Gastroesophageal sphincter (tissue), 4 donors: ENCODE measurements at regions not wholly inside any gene's neighbourhood (a gene's known extent, or its start where the extent isn't known, plus 50 kb on each side); places are given as distances from the start of the nearest gene placed in this dataset.

Source experiments
- ATAC-seq: fragments of 150-250 bp; one replicate; pipeline ENCODE4 v1.9.1; 2016; ENCODE audit warnings: mild to moderate bottlenecking, moderate library complexity
- H3K27ac ChIP-seq, 4 donors: fragments of 200-600 bp; sonication (generic) in 3 of 4; 1 replicate in 3 of 4; 2 replicates in 1 of 4; pipeline ENCODE4 v1.5.1; 2016 to 2019
- H3K27me3 ChIP-seq: fragments of 200-600 bp; sonication (generic); one replicate; pipeline ENCODE4 v1.5.1; 2019
- H3K36me3 ChIP-seq, 2 donors: fragments of 200-600 bp; sonication (generic); one replicate each; pipeline ENCODE4 v1.5.1; 2019; ENCODE audit warnings: control low read depth in 1 of 2
- H3K4me1 ChIP-seq, 3 donors: fragments of 200-600 bp; sonication (generic); 1 replicate in 2 of 3; 2 replicates in 1 of 3; pipeline ENCODE4 v1.5.1; 2016 to 2019; ENCODE audit warnings: control low read depth in 2 of 3
- H3K4me3 ChIP-seq, 2 donors: fragments of 200-600 bp; sonication (generic); one replicate each; pipeline ENCODE4 v1.5.1; 2019; ENCODE audit warnings: mild to moderate bottlenecking in 1 of 2, moderate library complexity in 1 of 2
- H3K9me3 ChIP-seq, 3 donors: fragments of 200-600 bp; sonication (generic); one replicate each; pipeline ENCODE4 v1.5.1; 2017 to 2019; ENCODE audit warnings: control low read depth in 2 of 3
- CTCF ChIP-seq, 4 experiments: fragments of 200-600 bp in 2 of 4; fragments of 450-650 bp in 2 of 4; sonication (generic) in 1 of 4; IDR thresholded peaks; one replicate each; pipeline ENCODE4 v1.5.1; 2017 to 2019; ENCODE audit warnings: antibody characterized with exemption in 4 of 4, mild to moderate bottlenecking in 2 of 4, moderate library complexity in 2 of 4
- EP300 ChIP-seq: sonication (generic); formaldehyde crosslinking; IDR thresholded peaks from one replicate; pipeline ENCODE4 v1.6.1; 2017; ENCODE audit warnings: antibody characterized with exemption, mild to moderate bottlenecking
- POLR2A ChIP-seq, 2 donors: fragments of 450-650 bp; IDR thresholded peaks; one replicate each; pipeline ENCODE4 v1.6.1; 2017; ENCODE audit warnings: antibody characterized with exemption in 2 of 2, mild to moderate bottlenecking in 2 of 2, moderate library complexity in 1 of 2
- POLR2AphosphoS5 ChIP-seq: sonication (generic); formaldehyde crosslinking; IDR thresholded peaks from one replicate; pipeline ENCODE4 v1.6.1; 2017; ENCODE audit warnings: antibody characterized with exemption
- WGBS, 2 donors: methylation state at CpG; one replicate each; pipeline ENCODE4 v1.1.5; 2018; ENCODE audit warnings: low coverage in 1 of 2; 5-methylcytosine and 5-hydroxymethylcytosine counted together

DNA sequence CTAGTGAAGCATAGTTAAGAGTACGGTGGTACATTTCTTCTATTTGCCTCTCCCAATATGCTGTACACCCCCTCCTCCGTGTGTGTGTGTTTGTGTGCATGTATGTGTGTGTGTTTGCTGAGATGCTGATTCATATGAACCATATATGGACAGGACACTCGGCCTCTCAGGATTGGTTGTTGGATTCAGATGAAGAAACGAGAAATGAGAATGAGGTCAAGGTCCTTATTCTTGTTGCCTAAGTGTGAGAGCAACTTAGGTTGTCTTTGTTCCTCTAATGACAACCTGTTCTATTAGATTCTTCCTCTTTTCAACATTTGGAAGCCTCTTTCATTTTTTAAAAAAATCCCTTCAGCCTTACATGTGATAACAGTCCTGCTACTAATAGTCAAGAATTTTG is 1387.6 kb downstream of the STIM2 start:
- H3K4me3 ChIP-seq, result no peak overlapping the region
- no peaks in the 10 kb centered on the region for H3K4me1 ChIP-seq
- no peaks in the 10 kb centered on the region for H3K36me3 ChIP-seq
- TF ChIP-seq POLR2AphosphoS5 (no peak), POLR2A (IDR thresholded peaks at IDR 0.05) (no peak), EP300 (no peak), CTCF (IDR thresholded peaks at IDR 0.05) (no peak)
- H3K9me3 ChIP-seq, result no peaks in the 10 kb centered on the region
- WGBS, 2 donors, result 57 to 100% methylated on average over 2 to 4 of the region's 4 CpGs
- no peaks in the 10 kb centered on the region for H3K27me3 ChIP-seq
- no peak overlapping the region for H3K27ac ChIP-seq
- ATAC-seq, result no peak

DNA sequence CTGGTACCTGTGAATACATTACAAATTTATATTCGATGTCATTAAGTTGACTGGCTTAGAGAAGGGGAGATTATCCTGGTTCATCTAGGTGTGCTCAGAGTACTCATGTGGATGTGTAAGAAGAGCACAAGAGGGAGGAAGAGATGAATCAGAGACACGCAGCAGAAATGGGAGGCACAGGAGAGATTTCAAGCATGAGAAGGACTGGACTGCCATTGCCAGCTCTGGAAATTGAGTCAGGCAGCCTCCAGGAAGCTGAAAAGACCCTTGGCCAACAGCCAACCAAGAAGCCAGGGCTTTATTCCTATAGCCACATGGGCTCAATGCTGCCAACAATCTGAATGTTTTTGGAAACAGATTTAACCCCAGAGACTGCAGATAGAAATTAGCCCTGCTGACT is 1390.0 kb downstream of the STIM2 start:
- Histone ChIP-seq H3K27me3 (no peaks in the 10 kb centered on the region), H3K36me3 (no peaks in the 10 kb centered on the region), H3K9me3 (no peaks in the 10 kb centered on the region), H3K27ac (no peak overlapping the region), H3K4me1 (no peaks in the 10 kb centered on the region), H3K4me3 (no peak overlapping the region)
- no peak for ATAC-seq
- TF ChIP-seq EP300, result no peak
- 86 to 96% methylated on average over 2 of the region's 2 CpGs for WGBS, 2 donors

DNA sequence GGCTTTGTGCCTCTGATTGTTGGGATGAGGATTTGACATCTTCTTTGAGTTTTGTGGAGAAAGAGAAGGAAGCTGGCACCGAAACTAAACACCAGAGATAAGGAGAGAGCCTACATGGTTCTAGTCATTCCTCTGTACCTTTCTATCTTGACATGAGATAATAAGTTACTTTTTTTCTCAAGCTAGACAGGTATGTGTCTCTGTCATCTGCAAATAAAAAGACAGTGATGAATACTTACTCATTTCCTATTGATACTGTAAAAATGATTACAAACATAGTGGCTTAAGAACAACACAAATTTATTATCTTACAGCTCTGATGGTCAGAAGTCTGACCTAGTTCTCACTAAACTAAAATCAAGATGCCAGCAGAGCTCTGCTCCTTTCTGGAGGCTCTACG is 1391.2 kb downstream of the STIM2 start:
- Histone ChIP-seq H3K4me1 (no peaks in the 10 kb centered on the region), H3K27ac (no peak overlapping the region), H3K4me3 (no peak overlapping the region), H3K36me3 (no peaks in the 10 kb centered on the region), H3K27me3 (no peaks in the 10 kb centered on the region), H3K9me3 (no peaks in the 10 kb centered on the region)
- ATAC-seq, result no peak
- 81 to 100% methylated on average over 1 to 2 of the region's 2 CpGs for WGBS, 2 donors
- TF ChIP-seq CTCF (IDR thresholded peaks at IDR 0.05) (no peak), POLR2AphosphoS5 (no peak), EP300 (no peak), POLR2A (IDR thresholded peaks at IDR 0.05) (no peak)

DNA sequence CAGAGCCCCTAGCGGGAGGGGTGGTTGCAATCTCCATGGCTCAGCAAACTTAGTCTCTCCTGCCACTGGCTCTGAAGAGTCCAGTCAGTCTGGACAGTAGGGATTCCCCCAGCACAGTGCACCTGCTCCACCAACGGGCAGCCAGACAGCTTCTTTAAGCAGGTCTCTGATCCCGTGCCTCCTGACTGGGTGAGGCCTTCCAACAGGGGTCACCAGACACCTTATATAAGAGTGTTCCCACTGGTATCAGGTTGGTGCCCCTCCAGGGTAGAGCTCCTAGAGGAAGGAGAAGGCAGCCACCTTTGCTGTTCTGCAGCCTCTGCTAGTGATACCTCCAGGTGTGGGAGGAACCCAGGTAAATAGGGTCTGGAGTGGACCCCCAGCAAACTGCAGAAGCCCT is 1393.4 kb downstream of the STIM2 start:
- no peak for ATAC-seq
- no peak for TF ChIP-seq CTCF (IDR thresholded peaks at IDR 0.05)
- TF ChIP-seq POLR2A (IDR thresholded peaks at IDR 0.05), result no peak
- TF ChIP-seq POLR2AphosphoS5, result no peak
- TF ChIP-seq EP300, result no peak

GRCh38 chr4:28256295-28256694 is 1395.7 kb downstream of the STIM2 start:
- TF ChIP-seq POLR2A (IDR thresholded peaks at IDR 0.05) (no peak), EP300 (no peak)
- ATAC-seq, result no peak
- H3K4me1 ChIP-seq, result no peaks in the 10 kb centered on the region
- H3K4me3 ChIP-seq, result no peak overlapping the region
- no peaks in the 10 kb centered on the region for H3K36me3 ChIP-seq
- no peaks in the 10 kb centered on the region for H3K27me3 ChIP-seq
- 86% methylated on average over 1 of the region's 1 CpG; no CpG with 5 or more reads in 1 of the 2 donors for WGBS, 2 donors
- H3K9me3 ChIP-seq, result no peaks in the 10 kb centered on the region
- H3K27ac ChIP-seq, result no peak overlapping the region

More for the DNA sequence above, 1393.4 kb downstream of the STIM2 start:
- H3K4me3 ChIP-seq, result no peak overlapping the region
- H3K4me1 ChIP-seq, result no peaks in the 10 kb centered on the region
- 100% methylated on average over 2 of the region's 3 CpGs; no CpG with 5 or more reads in 1 of the 2 donors for WGBS, 2 donors
- H3K27ac ChIP-seq, result no peak overlapping the region
- H3K9me3 ChIP-seq, result no peaks in the 10 kb centered on the region
- H3K27me3 ChIP-seq, result no peaks in the 10 kb centered on the region
- no peaks in the 10 kb centered on the region for H3K36me3 ChIP-seq

DNA sequence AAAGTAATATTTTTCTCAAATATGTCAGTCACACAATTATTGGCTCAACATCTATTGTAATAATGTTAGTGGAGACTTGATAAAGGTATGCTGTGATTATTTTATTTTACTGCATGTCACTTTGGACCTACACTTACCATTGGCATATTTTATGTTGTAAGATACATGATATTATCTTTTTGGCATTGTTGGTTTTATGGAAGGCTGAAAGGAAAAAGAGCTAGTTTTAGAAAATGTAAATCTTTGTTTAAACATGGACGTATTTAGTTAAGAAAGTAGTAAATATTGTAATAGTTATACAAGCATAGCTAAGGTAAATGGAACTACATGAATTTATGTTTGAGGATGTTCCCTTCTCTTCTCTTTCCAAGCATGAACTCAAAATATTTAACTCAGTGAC is 1399.3 kb downstream of the STIM2 start:
- ATAC-seq, result no peak
- H3K9me3 ChIP-seq, result no peaks in the 10 kb centered on the region
- TF ChIP-seq POLR2AphosphoS5 (no peak), CTCF (IDR thresholded peaks at IDR 0.05) (no peak), EP300 (no peak), POLR2A (IDR thresholded peaks at IDR 0.05) (no peak)
- H3K27ac ChIP-seq, result no peak overlapping the region
- H3K27me3 ChIP-seq, result no peaks in the 10 kb centered on the region
- no peaks in the 10 kb centered on the region for H3K36me3 ChIP-seq
- H3K4me1 ChIP-seq, result no peaks in the 10 kb centered on the region
- 52 to 58% methylated on average over 1 of the region's 1 CpG for WGBS, 2 donors
- H3K4me3 ChIP-seq, result no peak overlapping the region
